Activated T-cell treated with anti-CD3 and anti-CD28 coated beads for 4 hours (primary cell): ENCODE measurements at regions not wholly inside any gene's neighbourhood (a gene's known extent, or its start where the extent isn't known, plus 50 kb on each side); places are given as distances from the start of the nearest gene placed in this dataset.

Source experiments
- DNase-seq: peaks from one replicate; pipeline ENCODE4 v3.0.0-alpha.2; 2020

- no peak for DNase-seq
These were observed 76.4 kb downstream of the CXXC4 start for GRCh38 chr4:104418286-104418685.

GRCh38 chr4:104417357-104417882 lies 77.3 kb downstream of the CXXC4 start:
- no peak for DNase-seq

- DNase-seq = no peak
These were observed 77.9 kb downstream of the CXXC4 start for GRCh38 chr4:104416725-104417356.

GRCh38 chr4:104413487-104413886 lies 81.2 kb downstream of the CXXC4 start:
- no peak for DNase-seq

- DNase-seq = no peak
These were observed 82.3 kb downstream of the CXXC4 start for GRCh38 chr4:104412344-104412743.

- no peak for DNase-seq
These were observed 83.2 kb downstream of the CXXC4 start for GRCh38 chr4:104411502-104411901.

GRCh38 chr4:104408878-104409277 lies 85.8 kb downstream of the CXXC4 start:
- DNase-seq = no peak

GRCh38 chr4:104404361-104404760 lies 90.3 kb downstream of the CXXC4 start:
- DNase-seq = no peak

GRCh38 chr4:104395168-104395614 lies 99.5 kb downstream of the CXXC4 start:
- no peak for DNase-seq

- no peak for DNase-seq
These were observed 100.1 kb downstream of the CXXC4 start for GRCh38 chr4:104394406-104395167.

GRCh38 chr4:104393655-104394324 lies 100.9 kb downstream of the CXXC4 start:
- no peak for DNase-seq

- DNase-seq = no peak
These were observed 109.0 kb downstream of the CXXC4 start for GRCh38 chr4:104385713-104386112.

GRCh38 chr4:104382961-104383360 lies 111.7 kb downstream of the CXXC4 start:
- no peak for DNase-seq

- no peak for DNase-seq
These were observed 113.0 kb downstream of the CXXC4 start for GRCh38 chr4:104381729-104382128.

GRCh38 chr4:104365618-104366017 lies 129.1 kb downstream of the CXXC4 start:
- no peak for DNase-seq

- DNase-seq = no peak
These were observed 141.2 kb downstream of the CXXC4 start for GRCh38 chr4:104353481-104353880.

GRCh38 chr4:104352211-104352610 lies 142.5 kb downstream of the CXXC4 start:
- no peak for DNase-seq

GRCh38 chr4:104351706-104352105 lies 143.0 kb downstream of the CXXC4 start:
- no peak for DNase-seq

GRCh38 chr4:104345598-104346242 lies 149.0 kb downstream of the CXXC4 start:
- no peak for DNase-seq

- DNase-seq = no peak
These were observed 150.2 kb downstream of the CXXC4 start for GRCh38 chr4:104344342-104344980.

GRCh38 chr4:104334410-104334809 lies 160.3 kb downstream of the CXXC4 start:
- DNase-seq = no peak

GRCh38 chr4:104330125-104330905 lies 164.4 kb downstream of the CXXC4 start:
- DNase-seq = no peak
